Liver (tissue), 8 donors: ENCODE measurements at regions not wholly inside any gene's neighbourhood (a gene's known extent, or its start where the extent isn't known, plus 50 kb on each side); places are given as distances from the start of the nearest gene placed in this dataset.

Source experiments
- DNase-seq: peaks from one replicate; pipeline ENCODE4 v3.0.0-alpha.2; 2017; ENCODE audit warnings: low spot score
- H3K27ac ChIP-seq, 2 donors: one replicate each; pipeline ENCODE4 v1.7.0; 2013; ENCODE audit warnings: inconsistent platforms in 2 of 2, low read length in 2 of 2, control low read depth in 1 of 2, low read depth in 1 of 2, mild to moderate bottlenecking in 1 of 2
- H3K27me3 ChIP-seq, 4 donors: one replicate each; pipeline versions ENCODE4 v1.6.1 to v1.7.0; 2013; ENCODE audit warnings: low read length in 3 of 4, inconsistent platforms in 1 of 4, mild to moderate bottlenecking in 1 of 4, moderate library complexity in 1 of 4; ENCODE audit not compliant: control insufficient read depth in 4 of 4, insufficient read depth in 4 of 4
- H3K36me3 ChIP-seq, 4 donors: one replicate each; pipeline versions ENCODE4 v1.6.1 to v1.7.0; 2013; ENCODE audit warnings: low read length in 3 of 4, mild to moderate bottlenecking in 3 of 4, low read depth in 1 of 4, moderate library complexity in 1 of 4; ENCODE audit not compliant: control insufficient read depth in 4 of 4, insufficient read depth in 3 of 4
- H3K4me1 ChIP-seq, 4 donors: one replicate each; pipeline versions ENCODE4 v1.6.1 to v1.7.0; 2013; ENCODE audit warnings: low read length in 3 of 4, mild to moderate bottlenecking in 3 of 4, moderate library complexity in 1 of 4; ENCODE audit not compliant: control insufficient read depth in 4 of 4, insufficient read depth in 4 of 4
- H3K4me3 ChIP-seq, 3 donors: one replicate each; pipeline versions ENCODE4 v1.6.1 to v1.7.0; 2013; ENCODE audit warnings: low read length in 3 of 3, control low read depth in 1 of 3, low read depth in 1 of 3, mild to moderate bottlenecking in 1 of 3
- H3K9ac ChIP-seq, 2 donors: one replicate each; pipeline ENCODE4 v1.7.0; 2013; ENCODE audit warnings: low read length in 2 of 2, mild to moderate bottlenecking in 2 of 2, moderate library complexity in 2 of 2, control low read depth in 1 of 2, low read depth in 1 of 2
- H3K9me3 ChIP-seq, 4 donors: one replicate each; pipeline versions ENCODE4 v1.6.1 to v1.7.0; 2013; ENCODE audit warnings: low read length in 3 of 4; ENCODE audit not compliant: control insufficient read depth in 4 of 4
- EGR1 ChIP-seq, 2 donors: IDR thresholded peaks; 2 replicates each; pipeline ENCODE4 v1.6.1; 2016 to 2018; ENCODE audit warnings: antibody characterized with exemption in 2 of 2, low read depth in 2 of 2
- FOXA1 ChIP-seq: IDR thresholded peaks from 2 replicates; pipeline ENCODE4 v1.6.1; 2016; ENCODE audit warnings: antibody characterized with exemption
- FOXA2 ChIP-seq: IDR thresholded peaks from 2 replicates; pipeline ENCODE4 v1.6.1; 2016; ENCODE audit warnings: antibody characterized with exemption
- GABPA ChIP-seq, 2 donors: IDR thresholded peaks in 1 of 2; conservative IDR thresholded peaks in 1 of 2; 2 replicates each; pipeline ENCODE4 v1.6.1; 2016; ENCODE audit warnings: antibody characterized with exemption in 2 of 2, mild to moderate bottlenecking in 1 of 2, moderate library complexity in 1 of 2
- HNF4G ChIP-seq: IDR thresholded peaks from 2 replicates; pipeline ENCODE4 v1.6.1; 2016; ENCODE audit warnings: antibody characterized with exemption
- JUND ChIP-seq, 2 donors: IDR thresholded peaks; 2 replicates each; pipeline ENCODE4 v1.6.1; 2016; ENCODE audit warnings: antibody characterized with exemption in 2 of 2
- NR2F2 ChIP-seq: IDR thresholded peaks from 2 replicates; pipeline ENCODE4 v1.6.1; 2016; ENCODE audit warnings: antibody characterized with exemption
- RAD21 ChIP-seq, 2 donors: IDR thresholded peaks; 2 replicates each; pipeline ENCODE4 v1.6.1; 2016; ENCODE audit warnings: antibody characterized with exemption in 2 of 2, mild to moderate bottlenecking in 2 of 2
- SP1 ChIP-seq: IDR thresholded peaks from 2 replicates; pipeline ENCODE4 v1.6.1; 2018; ENCODE audit warnings: antibody characterized with exemption, mild to moderate bottlenecking
- TAF1 ChIP-seq: conservative IDR thresholded peaks from 2 replicates; pipeline ENCODE4 v1.6.1; 2016; ENCODE audit warnings: antibody characterized with exemption, mild to moderate bottlenecking
- YY1 ChIP-seq: IDR thresholded peaks from 2 replicates; pipeline ENCODE4 v1.6.1; 2016; ENCODE audit warnings: antibody characterized with exemption, mild to moderate bottlenecking
- WGBS: extraction: QIAGEN DNeasy Blood & Tissue Kit; methylation state at CpG from one replicate; pipeline ENCODE4 v1.1.7; 2013; 5-methylcytosine and 5-hydroxymethylcytosine counted together
- TF ChIP-seq, protein P1 (sequence below): IDR thresholded peaks from 2 replicates; pipeline ENCODE4 v1.6.1; 2016; ENCODE audit warnings: antibody characterized with exemption
- TF ChIP-seq, protein P2 (sequence below): IDR thresholded peaks from 2 replicates; pipeline ENCODE4 v1.6.1; 2016; ENCODE audit warnings: antibody characterized with exemption, mild to moderate bottlenecking
- TF ChIP-seq, protein P3 (sequence below): fragments of 150-350 bp; IDR thresholded peaks from 2 replicates; pipeline ENCODE4 v1.5.1; 2017; ENCODE audit warnings: improper control_type of control experiment, low read depth, low read length; ENCODE audit not compliant: missing input control
- TF ChIP-seq, protein P4 (sequence below): IDR thresholded peaks from 2 replicates; pipeline ENCODE4 v1.6.1; 2016; ENCODE audit warnings: antibody characterized with exemption
- donor health status: healthy.
- donor health status: healthy.
- donor health status: healthy.
- donor health status: healthy.
- donor health status: healthy.

DNA sequence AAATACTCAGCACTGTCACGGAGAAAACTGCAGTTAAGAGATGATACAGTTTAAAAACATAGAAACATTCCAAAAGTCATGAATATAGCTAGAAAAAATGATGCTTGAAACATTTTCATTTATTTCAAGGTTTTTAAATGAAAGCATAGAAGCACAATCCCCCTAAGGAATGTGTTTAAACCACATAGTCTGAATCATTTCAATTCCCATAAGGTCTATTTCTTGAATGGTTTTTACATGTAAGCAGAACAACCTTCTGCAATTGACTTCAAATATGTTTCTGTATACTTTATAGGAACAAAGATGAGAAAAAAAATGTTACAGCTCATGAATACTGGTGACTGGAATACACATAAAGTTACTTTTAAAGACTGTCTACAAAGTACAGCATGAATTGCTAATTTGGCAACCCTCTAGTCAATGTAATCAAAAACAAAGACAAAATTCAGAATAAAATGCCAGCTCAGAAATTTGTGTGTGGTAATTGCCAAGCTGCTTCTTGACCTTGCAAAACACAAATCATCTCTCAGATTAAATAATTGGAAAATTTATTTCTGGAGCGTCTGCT is 886.4 kb upstream of the ADGRL3 start:
- no peaks in the 10 kb centered on the region for H3K9me3 ChIP-seq
- H3K27ac ChIP-seq, result no peak overlapping the region
- TF ChIP-seq GABPA (IDR thresholded peaks at IDR 0.05 in 1 of 2, conservative IDR thresholded peaks at IDR 0.05 in 1 of 2) (no peak), YY1 (no peak), JUND (IDR thresholded peaks at IDR 0.05) (no peak), FOXA1 (no peak), FOXA2 (no peak), RAD21 (IDR thresholded peaks at IDR 0.05) (no peak), HNF4G (no peak), EGR1 (IDR thresholded peaks at IDR 0.05; ENCODE audit: low read depth in 2 of 2) (no peak), NR2F2 (no peak)
- TF ChIP-seq, protein P1, sequence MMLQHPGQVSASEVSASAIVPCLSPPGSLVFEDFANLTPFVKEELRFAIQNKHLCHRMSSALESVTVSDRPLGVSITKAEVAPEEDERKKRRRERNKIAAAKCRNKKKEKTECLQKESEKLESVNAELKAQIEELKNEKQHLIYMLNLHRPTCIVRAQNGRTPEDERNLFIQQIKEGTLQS, result no peak
- TF ChIP-seq, protein P2, sequence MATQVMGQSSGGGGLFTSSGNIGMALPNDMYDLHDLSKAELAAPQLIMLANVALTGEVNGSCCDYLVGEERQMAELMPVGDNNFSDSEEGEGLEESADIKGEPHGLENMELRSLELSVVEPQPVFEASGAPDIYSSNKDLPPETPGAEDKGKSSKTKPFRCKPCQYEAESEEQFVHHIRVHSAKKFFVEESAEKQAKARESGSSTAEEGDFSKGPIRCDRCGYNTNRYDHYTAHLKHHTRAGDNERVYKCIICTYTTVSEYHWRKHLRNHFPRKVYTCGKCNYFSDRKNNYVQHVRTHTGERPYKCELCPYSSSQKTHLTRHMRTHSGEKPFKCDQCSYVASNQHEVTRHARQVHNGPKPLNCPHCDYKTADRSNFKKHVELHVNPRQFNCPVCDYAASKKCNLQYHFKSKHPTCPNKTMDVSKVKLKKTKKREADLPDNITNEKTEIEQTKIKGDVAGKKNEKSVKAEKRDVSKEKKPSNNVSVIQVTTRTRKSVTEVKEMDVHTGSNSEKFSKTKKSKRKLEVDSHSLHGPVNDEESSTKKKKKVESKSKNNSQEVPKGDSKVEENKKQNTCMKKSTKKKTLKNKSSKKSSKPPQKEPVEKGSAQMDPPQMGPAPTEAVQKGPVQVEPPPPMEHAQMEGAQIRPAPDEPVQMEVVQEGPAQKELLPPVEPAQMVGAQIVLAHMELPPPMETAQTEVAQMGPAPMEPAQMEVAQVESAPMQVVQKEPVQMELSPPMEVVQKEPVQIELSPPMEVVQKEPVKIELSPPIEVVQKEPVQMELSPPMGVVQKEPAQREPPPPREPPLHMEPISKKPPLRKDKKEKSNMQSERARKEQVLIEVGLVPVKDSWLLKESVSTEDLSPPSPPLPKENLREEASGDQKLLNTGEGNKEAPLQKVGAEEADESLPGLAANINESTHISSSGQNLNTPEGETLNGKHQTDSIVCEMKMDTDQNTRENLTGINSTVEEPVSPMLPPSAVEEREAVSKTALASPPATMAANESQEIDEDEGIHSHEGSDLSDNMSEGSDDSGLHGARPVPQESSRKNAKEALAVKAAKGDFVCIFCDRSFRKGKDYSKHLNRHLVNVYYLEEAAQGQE, result no peak
- no peak for DNase-seq
- H3K4me3 ChIP-seq, result no peak overlapping the region
- no peak overlapping the region for H3K9ac ChIP-seq
- H3K27me3 ChIP-seq, result no peaks in the 10 kb centered on the region
- no peaks in the 10 kb centered on the region for H3K36me3 ChIP-seq
- 79% methylated on average over 2 of the region's 2 CpGs for WGBS
- H3K4me1 ChIP-seq, result no peaks in the 10 kb centered on the region

DNA sequence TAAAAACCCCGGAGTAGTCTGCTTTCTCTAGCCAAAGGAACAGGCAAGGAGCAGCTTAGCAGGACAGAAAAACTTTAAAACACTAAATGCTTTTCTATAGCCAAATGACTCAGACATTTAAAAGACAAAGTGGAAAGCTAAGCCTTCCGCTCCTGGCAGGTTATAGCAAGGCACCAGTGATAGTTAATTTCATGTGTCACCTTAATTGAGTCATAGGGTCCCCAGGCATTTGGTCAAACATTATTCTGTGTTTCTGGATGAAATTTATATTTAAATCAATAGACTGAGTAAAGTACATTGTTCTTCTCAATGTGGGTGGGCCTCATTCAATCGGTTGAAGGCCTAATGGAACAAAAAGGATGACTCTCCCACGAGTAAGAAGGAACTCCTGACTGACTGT is 885.7 kb upstream of the ADGRL3 start:
- H3K4me1 ChIP-seq, result no peaks in the 10 kb centered on the region
- H3K9ac ChIP-seq, result no peak overlapping the region
- 67% methylated on average over 4 of the region's 4 CpGs for WGBS
- H3K27me3 ChIP-seq, result no peaks in the 10 kb centered on the region
- no peaks in the 10 kb centered on the region for H3K9me3 ChIP-seq
- H3K4me3 ChIP-seq, result no peak overlapping the region
- DNase-seq, result no peak
- H3K27ac ChIP-seq, result no peak overlapping the region
- TF ChIP-seq FOXA1 (no peak), RAD21 (IDR thresholded peaks at IDR 0.05) (no peak), TAF1 (no peak), EGR1 (IDR thresholded peaks at IDR 0.05; ENCODE audit: low read depth in 2 of 2) (no peak), GABPA (IDR thresholded peaks at IDR 0.05 in 1 of 2, conservative IDR thresholded peaks at IDR 0.05 in 1 of 2) (no peak), YY1 (no peak), SP1 (no peak), JUND (IDR thresholded peaks at IDR 0.05) (no peak)
- TF ChIP-seq, protein P1, result no peak
- TF ChIP-seq, protein P3, sequence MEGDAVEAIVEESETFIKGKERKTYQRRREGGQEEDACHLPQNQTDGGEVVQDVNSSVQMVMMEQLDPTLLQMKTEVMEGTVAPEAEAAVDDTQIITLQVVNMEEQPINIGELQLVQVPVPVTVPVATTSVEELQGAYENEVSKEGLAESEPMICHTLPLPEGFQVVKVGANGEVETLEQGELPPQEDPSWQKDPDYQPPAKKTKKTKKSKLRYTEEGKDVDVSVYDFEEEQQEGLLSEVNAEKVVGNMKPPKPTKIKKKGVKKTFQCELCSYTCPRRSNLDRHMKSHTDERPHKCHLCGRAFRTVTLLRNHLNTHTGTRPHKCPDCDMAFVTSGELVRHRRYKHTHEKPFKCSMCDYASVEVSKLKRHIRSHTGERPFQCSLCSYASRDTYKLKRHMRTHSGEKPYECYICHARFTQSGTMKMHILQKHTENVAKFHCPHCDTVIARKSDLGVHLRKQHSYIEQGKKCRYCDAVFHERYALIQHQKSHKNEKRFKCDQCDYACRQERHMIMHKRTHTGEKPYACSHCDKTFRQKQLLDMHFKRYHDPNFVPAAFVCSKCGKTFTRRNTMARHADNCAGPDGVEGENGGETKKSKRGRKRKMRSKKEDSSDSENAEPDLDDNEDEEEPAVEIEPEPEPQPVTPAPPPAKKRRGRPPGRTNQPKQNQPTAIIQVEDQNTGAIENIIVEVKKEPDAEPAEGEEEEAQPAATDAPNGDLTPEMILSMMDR, result no peak
- TF ChIP-seq, protein P4, sequence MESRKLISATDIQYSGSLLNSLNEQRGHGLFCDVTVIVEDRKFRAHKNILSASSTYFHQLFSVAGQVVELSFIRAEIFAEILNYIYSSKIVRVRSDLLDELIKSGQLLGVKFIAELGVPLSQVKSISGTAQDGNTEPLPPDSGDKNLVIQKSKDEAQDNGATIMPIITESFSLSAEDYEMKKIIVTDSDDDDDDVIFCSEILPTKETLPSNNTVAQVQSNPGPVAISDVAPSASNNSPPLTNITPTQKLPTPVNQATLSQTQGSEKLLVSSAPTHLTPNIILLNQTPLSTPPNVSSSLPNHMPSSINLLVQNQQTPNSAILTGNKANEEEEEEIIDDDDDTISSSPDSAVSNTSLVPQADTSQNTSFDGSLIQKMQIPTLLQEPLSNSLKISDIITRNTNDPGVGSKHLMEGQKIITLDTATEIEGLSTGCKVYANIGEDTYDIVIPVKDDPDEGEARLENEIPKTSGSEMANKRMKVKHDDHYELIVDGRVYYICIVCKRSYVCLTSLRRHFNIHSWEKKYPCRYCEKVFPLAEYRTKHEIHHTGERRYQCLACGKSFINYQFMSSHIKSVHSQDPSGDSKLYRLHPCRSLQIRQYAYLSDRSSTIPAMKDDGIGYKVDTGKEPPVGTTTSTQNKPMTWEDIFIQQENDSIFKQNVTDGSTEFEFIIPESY, result no peak
- H3K36me3 ChIP-seq, result no peaks in the 10 kb centered on the region
